ENCODE measurements at regions not wholly inside any gene's neighbourhood (a gene's known extent, or its start where the extent isn't known, plus 50 kb on each side); places are given as distances from the start of the nearest gene placed in this dataset.

DNA sequence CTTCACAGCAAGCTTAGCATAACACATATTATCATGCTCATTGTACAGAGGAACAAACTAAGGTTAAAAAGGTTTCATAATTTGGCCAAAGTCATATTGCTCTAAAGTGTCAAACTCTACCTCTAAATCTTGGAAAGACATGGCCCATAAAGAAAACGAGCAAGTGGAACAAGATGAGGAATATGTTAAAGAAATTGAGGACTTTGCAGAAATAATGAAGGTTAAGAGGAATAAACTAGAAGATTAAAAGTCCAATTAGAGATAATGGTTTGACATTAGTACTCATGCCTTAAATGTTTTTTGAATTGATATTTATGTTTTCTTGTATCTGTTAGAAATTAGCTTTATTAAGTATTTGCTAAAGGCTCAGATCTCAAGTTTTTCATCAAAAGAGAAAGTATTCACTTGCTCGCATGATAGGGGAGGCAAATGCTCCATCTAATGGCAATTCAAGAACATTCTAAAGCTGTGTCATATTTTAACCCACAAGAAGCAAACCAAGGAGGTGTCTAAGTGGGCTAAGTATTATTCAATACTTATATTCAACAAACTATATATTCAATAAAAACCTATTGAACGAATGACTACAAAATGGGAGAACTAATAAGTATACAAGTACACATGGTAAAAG, 192.9 kb upstream of the SPTLC3 start:
- no peaks in the 10 kb centered on the region for H3K27me3 ChIP-seq (replicated peaks in 1 of 4; ENCODE audit: control extremely low read depth in 1 of 4, control insufficient read depth in 3 of 4, insufficient read depth in 4 of 4, low read length in 3 of 4)
- no peak overlapping the region for H3K27ac ChIP-seq (ENCODE audit: low read length in 2 of 2)
- H3K9me3 Mint-ChIP-seq (ENCODE audit: insufficient read depth) = peaks cover 17% of the 10 kb centered on the region
- no peak overlapping the region for H3K4me2 ChIP-seq (replicated peaks; ENCODE audit: low read depth, low read length, poor library complexity, severe bottlenecking)
- no peaks in the 10 kb centered on the region for H4K20me1 ChIP-seq (ENCODE audit: control insufficient read depth, insufficient read depth, low read length, poor library complexity, severe bottlenecking)
- no peaks in the 10 kb centered on the region for H3K79me2 ChIP-seq (ENCODE audit: control insufficient read depth, insufficient read depth, low read length)
- POLR2A ChIA-PET = no interaction called here
- intact Hi-C loops (cut with micrococcal nuclease) = no loop called here
- no peaks in the 10 kb centered on the region for H3K9me3 ChIP-seq (ENCODE audit: control extremely low read depth in 1 of 3, control insufficient read depth in 2 of 3, insufficient read depth in 1 of 3, low read length in 2 of 3)
- no peak overlapping the region for H3K4me3 Mint-ChIP-seq
- no CpG with 5 or more reads among the region's 3 CpGs for WGBS (ENCODE audit: insufficient coverage)
- no peaks in the 10 kb centered on the region for H3K27me3 Mint-ChIP-seq
- H3K4me1 ChIP-seq (ENCODE audit: control insufficient read depth in 2 of 2, insufficient read depth in 2 of 2, low read length in 2 of 2) = no peaks in the 10 kb centered on the region
- no peaks in the 10 kb centered on the region for H3K36me3 ChIP-seq (replicated peaks in 1 of 2; ENCODE audit: control extremely low read depth in 1 of 2, control insufficient read depth in 1 of 2, extremely low read depth in 1 of 2, insufficient read depth in 2 of 2, low read length in 1 of 2)
- no peak overlapping the region for H3K27ac Mint-ChIP-seq
- CTCF ChIA-PET = no interaction called here
- ATAC-seq (ENCODE audit: low read depth) = no peak
- no peak overlapping the region for H3K4me3 ChIP-seq (ENCODE audit: control extremely low read depth in 1 of 5, extremely low read depth in 1 of 5, insufficient read depth in 1 of 5, low read depth in 2 of 5, low read length in 4 of 5)
- H2AFZ ChIP-seq (ENCODE audit: insufficient read depth, low read depth, low read length, poor library complexity, severe bottlenecking) = no peak overlapping the region
- no peak for DNase-seq
- no peaks in the 10 kb centered on the region for H3K4me1 Mint-ChIP-seq
- no peak for TF ChIP-seq CTCF (IDR thresholded peaks at IDR 0.05)
- TF ChIP-seq EZH2 (IDR thresholded peaks at IDR 0.05; ENCODE audit: borderline replicate concordance, insufficient read depth, low read depth, low read length, poor library complexity, severe bottlenecking) = no peak
- H3K9ac ChIP-seq (ENCODE audit: low read length) = no peak overlapping the region

DNA sequence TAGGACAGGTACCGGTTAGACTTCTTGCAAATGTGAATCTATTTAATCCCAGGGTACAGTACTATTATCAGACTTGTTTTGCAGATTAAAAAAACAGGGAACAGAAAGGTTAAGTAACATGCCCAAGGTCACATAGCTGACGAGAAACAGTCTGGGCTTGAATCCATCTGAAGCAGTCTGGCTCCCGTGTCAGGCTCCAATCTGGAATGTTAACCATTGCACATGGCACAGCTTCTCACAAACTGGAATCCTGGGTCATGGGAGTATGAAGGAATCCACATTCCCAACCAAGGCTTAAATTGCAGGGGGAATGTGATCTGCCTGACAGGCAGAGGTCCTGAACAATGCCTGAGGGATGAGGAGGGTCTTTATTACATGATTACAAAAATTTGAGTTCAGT, 187.5 kb upstream of the SPTLC3 start:
- no CpG with 5 or more reads among the region's 3 CpGs for WGBS (ENCODE audit: insufficient coverage)
- Mint-ChIP-seq H3K9me3 (ENCODE audit: insufficient read depth) (peaks cover 3% of the 10 kb centered on the region), H3K4me1 (no peaks in the 10 kb centered on the region), H3K27me3 (no peaks in the 10 kb centered on the region), H3K4me3 (no peak overlapping the region), H3K27ac (no peak overlapping the region)
- H2AFZ ChIP-seq (ENCODE audit: insufficient read depth, low read depth, low read length, poor library complexity, severe bottlenecking) = no peak overlapping the region
- H3K27me3 ChIP-seq (replicated peaks in 1 of 4; ENCODE audit: control extremely low read depth in 1 of 4, control insufficient read depth in 3 of 4, insufficient read depth in 4 of 4, low read length in 3 of 4) = no peaks in the 10 kb centered on the region
- H3K4me3 ChIP-seq (ENCODE audit: control extremely low read depth in 1 of 5, extremely low read depth in 1 of 5, insufficient read depth in 1 of 5, low read depth in 2 of 5, low read length in 4 of 5) = no peak overlapping the region
- POLR2A ChIA-PET = no interaction called here
- H3K9ac ChIP-seq (ENCODE audit: low read length) = no peak overlapping the region
- no peak overlapping the region for H3K27ac ChIP-seq (ENCODE audit: low read length in 2 of 2)
- H3K9me3 ChIP-seq (ENCODE audit: control extremely low read depth in 1 of 3, control insufficient read depth in 2 of 3, insufficient read depth in 1 of 3, low read length in 2 of 3) = no peaks in the 10 kb centered on the region
- DNase-seq = no peak
- H3K79me2 ChIP-seq (ENCODE audit: control insufficient read depth, insufficient read depth, low read length) = no peaks in the 10 kb centered on the region
- TF ChIP-seq EZH2 (IDR thresholded peaks at IDR 0.05; ENCODE audit: borderline replicate concordance, insufficient read depth, low read depth, low read length, poor library complexity, severe bottlenecking) (no peak), CTCF (IDR thresholded peaks at IDR 0.05) (no peak)
- no peak overlapping the region for H3K4me2 ChIP-seq (replicated peaks; ENCODE audit: low read depth, low read length, poor library complexity, severe bottlenecking)
- CTCF ChIA-PET = no interaction called here
- H4K20me1 ChIP-seq (ENCODE audit: control insufficient read depth, insufficient read depth, low read length, poor library complexity, severe bottlenecking) = no peaks in the 10 kb centered on the region
- no peaks in the 10 kb centered on the region for H3K36me3 ChIP-seq (replicated peaks in 1 of 2; ENCODE audit: control extremely low read depth in 1 of 2, control insufficient read depth in 1 of 2, extremely low read depth in 1 of 2, insufficient read depth in 2 of 2, low read length in 1 of 2)
- no peak for ATAC-seq (ENCODE audit: low read depth)
- no peaks in the 10 kb centered on the region for H3K4me1 ChIP-seq (ENCODE audit: control insufficient read depth in 2 of 2, insufficient read depth in 2 of 2, low read length in 2 of 2)
- intact Hi-C loops (cut with micrococcal nuclease) = no loop called here

All from B cell (primary cell).